Astrocyte of the cerebellum (primary cell): ENCODE measurements at regions not wholly inside any gene's neighbourhood (a gene's known extent, or its start where the extent isn't known, plus 50 kb on each side); places are given as distances from the start of the nearest gene placed in this dataset.
"Not testable (repeated sequence)": the region's sequence is repeated elsewhere in the genome, so short reads cannot be mapped to it uniquely, and the experiment has no call there.

Source experiments
- DNase-seq: peaks from one replicate; pipeline ENCODE4 v3.0.0-alpha.2; 2011; ENCODE audit warnings: low read depth
- H3K4me3 ChIP-seq: 2 replicates; pipeline ENCODE4 v1.5.1; 2011; ENCODE audit warnings: mild to moderate bottlenecking, low read depth, low read length, moderate library complexity
- CTCF ChIP-seq: IDR thresholded peaks from 2 replicates; pipeline ENCODE4 v1.5.1; 2012; ENCODE audit warnings: low read length, low read depth, moderate library complexity, mild to moderate bottlenecking; ENCODE audit errors: missing control alignments
- in situ Hi-C: cut with HindIII; loops from 2 replicates; pipeline ENCODE4 v1.10.0; 2017; ENCODE audit warnings: low sequenced_read_pairs

DNA sequence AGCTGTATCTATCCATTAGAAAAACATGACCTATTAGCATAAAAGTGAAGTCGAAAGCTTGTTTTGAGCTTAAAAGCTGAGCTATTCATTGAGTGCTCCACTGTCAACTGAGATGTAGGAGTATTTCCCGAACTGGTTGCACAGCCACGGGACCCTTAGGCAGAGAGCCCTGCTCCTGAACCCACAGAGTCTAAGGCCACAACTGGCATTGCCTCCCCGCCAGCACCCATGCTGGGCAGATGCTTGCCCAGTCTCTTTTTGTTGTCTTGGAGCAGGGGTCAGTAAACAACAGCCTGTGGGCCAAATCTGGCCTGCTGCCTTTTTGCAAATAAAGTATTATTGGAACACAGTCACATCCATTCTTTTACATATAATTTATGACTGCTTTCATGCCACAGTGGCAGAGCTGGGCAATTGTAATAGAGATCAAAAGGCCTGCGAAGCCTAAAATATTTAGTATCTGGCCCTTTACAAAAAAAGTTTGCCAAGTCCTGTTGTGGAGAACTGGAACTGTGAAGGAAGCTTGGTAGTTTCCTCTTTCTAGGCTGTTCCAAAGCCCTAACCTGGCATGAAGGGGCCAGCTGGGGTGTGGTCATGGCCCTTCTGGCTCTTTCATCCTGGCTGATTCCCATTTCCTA is 58.4 kb upstream of the WAPL start:
- no peak for DNase-seq
- no peak for TF ChIP-seq CTCF
- in situ Hi-C loops = no loop called here
- H3K4me3 ChIP-seq = no peak overlapping the region

DNA sequence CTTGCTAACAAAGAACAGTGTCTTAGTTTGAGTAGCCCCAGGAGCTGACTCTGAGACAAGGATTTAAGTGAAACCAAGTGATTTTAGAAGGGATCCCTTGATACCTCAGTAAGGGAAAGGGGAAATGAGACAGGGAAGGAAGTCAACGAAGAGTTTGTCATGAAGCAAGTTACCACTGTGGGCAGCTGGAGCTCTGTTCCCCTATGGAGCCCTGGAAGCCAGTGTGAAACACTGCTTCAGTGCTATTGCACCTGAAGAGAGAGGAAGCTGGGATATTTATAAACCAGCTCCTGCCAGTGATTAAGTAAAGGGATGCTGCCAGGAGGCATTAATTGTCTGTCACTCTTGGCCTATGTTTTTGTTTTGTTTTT is 58.9 kb upstream of the WAPL start:
- TF ChIP-seq CTCF = no peak
- no peak overlapping the region for H3K4me3 ChIP-seq
- in situ Hi-C loops = no loop called here
- no peak for DNase-seq

- in situ Hi-C loops = no loop called here
- no peak for DNase-seq
- H3K4me3 ChIP-seq = no peak overlapping the region
- TF ChIP-seq CTCF = no peak
Observed at GRCh38 chr10:86583983-86584382, 62.4 kb upstream of the WAPL start.

- in situ Hi-C loops = no loop called here
- peak; percentile 97 for TF ChIP-seq CTCF
- no peak overlapping the region for H3K4me3 ChIP-seq
- DNase-seq = peak; percentile 12
Observed at GRCh38 chr10:86585037-86585929, 63.7 kb upstream of the WAPL start.

DNA sequence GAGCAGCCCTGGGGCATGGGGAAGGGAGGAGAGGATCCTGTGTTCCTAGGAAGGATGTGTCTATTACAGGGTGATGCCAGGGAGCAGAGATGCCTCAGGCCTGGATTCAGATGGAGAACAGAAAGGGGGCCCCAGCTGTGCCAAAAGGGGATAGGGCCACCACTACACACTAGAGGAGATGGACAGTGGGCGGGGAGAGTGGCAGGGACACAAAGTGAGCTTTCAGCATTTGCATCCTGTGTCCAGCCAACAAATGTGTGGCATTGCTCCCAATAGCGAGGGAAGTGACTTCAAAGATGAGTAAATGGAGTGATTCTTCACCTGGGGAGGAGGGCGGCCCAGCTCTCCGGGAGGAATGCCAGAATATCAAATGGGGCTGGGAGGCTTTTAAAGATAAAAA is 64.9 kb upstream of the WAPL start:
- in situ Hi-C loops = no loop called here
- H3K4me3 ChIP-seq = no peak overlapping the region
- DNase-seq = no peak
- TF ChIP-seq CTCF = no peak

DNA sequence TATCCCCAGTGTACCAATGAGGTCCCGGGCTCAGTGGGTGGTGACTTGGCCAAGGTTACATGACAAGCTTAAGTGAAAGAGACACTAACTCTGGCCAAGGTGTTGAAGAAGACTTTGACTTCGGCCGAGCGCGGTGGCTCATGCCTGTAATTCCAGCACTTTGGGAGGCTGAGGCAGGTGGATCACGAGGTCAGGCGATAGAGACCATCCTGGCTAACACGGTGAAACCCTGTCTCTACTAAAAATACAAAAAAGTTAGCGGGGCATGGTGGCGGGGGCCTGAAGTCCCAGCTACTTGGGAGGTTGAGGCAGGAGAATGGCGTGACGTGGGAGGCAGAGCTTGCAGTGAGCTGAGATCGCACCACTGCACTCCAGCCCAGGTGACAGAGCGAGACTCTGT is 65.6 kb upstream of the OPN4 start:
- DNase-seq, H3K4me3 ChIP-seq, in situ Hi-C loops: not testable (repeated sequence)

- in situ Hi-C loops = no loop called here
- no peak for DNase-seq
- no peak overlapping the region for H3K4me3 ChIP-seq
- TF ChIP-seq CTCF = no peak
Observed at GRCh38 chr10:86591436-86591835, 62.9 kb upstream of the OPN4 start.
